GM18511 (cell line): ENCODE measurements at regions not wholly inside any gene's neighbourhood (a gene's known extent, or its start where the extent isn't known, plus 50 kb on each side); places are given as distances from the start of the nearest gene placed in this dataset.

Experiments used
- ATAC-seq: cut with Tn5 transposase; IDR thresholded peaks from one replicate; pipeline ENCODE4 v1.9.1; 2021; ENCODE audit warnings: mild to moderate bottlenecking, moderate library complexity; ENCODE audit not compliant: unreplicated experiment

DNA sequence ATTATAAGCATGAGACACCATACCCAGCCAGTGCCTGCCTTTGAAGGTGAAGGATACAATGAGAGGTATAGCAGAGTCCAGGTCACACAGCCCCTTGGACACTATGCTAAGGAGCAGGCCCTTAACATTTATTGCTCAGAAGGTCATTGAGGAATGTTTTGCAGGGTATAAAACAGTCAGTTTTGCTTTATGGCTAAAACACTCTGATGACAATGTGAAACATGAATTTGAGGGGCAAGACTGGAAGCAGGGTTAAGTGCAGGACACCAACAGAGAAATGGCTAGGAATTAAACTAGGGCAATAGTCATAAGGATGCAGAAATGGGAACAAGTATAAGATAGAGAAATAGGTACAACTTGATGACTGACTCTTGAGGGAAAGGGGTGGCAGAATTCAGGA is 141.1 kb downstream of the METTL4 start:
- no peak for ATAC-seq

DNA sequence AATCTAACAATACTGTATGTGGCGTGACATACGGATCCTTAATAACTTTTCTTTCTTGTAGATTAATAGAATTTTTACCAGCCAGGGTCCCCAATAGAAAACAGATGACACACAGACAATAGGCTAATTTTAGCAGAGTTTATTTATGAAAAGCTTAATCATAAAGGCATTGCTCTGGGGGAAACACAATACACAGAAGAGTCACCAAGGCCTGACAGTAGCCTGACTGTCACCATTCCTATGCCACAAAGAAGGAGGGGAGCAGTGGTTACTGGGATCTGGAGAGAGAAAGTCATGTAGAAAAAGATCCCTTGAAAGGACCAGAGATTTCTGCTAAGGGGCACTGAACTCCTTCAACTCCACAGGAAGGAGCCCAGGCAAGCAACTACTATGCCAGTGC is 139.5 kb downstream of the METTL4 start:
- no peak for ATAC-seq

- no peak for ATAC-seq
These were observed 137.9 kb downstream of the METTL4 start for GRCh38 chr18:2433366-2433765.

GRCh38 chr18:2441544-2441943 is 129.8 kb downstream of the METTL4 start:
- ATAC-seq: no peak

DNA sequence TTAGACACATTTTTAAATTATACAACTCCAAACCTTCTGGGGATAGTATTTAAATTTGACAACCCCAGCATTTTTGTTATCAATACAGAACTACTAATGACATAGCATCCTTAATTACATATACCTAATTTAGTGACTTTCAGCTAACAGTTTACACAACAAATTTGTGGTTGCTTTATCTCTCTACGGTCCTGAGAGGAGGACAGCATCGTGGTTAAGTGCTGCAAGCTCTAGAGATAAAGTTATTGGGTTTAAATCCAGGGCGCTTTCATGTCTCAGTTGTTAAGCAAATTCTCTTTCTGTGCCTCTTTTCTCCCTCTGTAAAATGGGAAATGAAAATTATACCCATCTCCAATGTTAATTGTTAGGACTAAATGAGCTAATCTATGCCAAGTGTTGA is 129.3 kb downstream of the METTL4 start:
- ATAC-seq: no peak

- no peak for ATAC-seq
These were observed 128.5 kb downstream of the METTL4 start for GRCh38 chr18:2442726-2443275.

DNA sequence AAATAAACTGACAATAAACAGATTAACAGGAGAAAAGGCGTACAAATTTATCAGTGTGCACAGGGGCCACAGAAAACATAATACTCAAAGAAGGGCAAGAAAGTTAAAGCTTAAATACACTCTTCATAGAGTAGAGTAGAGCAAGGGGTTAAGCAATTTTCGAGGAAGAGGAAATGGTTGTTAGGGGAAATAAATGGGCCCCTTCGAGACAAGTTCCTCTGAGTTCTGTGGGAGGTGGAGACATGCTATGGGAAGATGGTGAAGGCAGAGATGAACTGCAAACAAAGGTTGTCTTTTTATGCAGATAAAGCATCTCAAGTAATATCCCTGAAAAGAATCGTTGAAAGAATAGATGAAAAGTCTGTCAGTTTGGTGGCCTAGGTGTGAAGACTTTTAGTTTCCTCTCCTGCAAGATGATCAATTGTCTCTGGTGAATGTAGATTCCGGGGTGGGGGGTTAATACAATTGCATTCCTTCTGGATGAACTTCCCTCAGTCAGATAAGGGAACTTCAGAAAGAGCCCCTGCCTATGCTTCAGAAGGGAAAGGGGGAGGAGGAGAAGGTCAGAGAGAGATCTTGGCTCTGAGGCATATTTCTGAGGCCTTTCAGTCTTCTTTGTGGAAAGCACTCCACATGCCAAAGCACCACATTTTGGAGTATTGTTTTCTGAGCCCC is 127.0 kb downstream of the METTL4 start:
- no peak for ATAC-seq

GRCh38 chr18:2448565-2449151 is 122.6 kb downstream of the METTL4 start:
- ATAC-seq: no peak

GRCh38 chr18:2451556-2451955 is 119.7 kb downstream of the METTL4 start:
- ATAC-seq: no peak

DNA sequence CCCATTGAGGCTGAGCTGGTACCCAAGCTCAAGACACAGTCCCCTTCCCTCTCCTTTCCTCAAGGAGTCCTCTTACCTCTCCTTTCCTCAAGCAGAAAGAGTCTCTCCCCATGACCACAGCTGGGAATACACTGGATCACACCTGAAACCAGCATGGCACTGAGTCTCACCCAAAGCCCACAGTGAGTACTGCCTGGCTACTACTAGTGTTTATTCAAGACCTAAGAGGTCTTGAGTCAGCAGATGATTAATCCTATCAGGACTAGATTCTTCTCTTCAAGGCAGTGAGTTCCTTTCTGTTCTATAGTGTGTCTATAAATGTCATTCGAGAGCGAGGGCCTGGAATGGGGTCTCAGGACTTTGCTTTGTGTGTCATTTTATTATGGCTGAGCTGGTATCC is 111.4 kb downstream of the METTL4 start:
- no peak for ATAC-seq

DNA sequence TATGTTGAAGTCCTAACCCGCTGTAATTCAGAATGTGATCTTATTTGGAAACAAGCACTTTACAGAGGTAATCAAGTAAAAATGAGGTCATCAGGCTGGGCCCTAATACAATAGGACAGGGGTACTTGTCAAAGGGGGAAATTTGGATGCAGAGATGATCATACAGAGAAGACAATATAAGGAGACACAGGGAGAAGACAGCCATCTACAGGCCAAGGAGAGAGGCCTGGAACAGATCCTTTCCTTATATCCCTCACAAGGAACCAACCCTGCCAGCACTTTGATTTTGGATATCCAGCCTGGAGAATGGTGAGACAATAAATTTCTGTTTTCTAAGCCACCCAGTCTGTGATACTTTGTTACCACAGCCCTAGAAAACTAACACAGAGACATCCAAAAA is 104.3 kb downstream of the METTL4 start:
- ATAC-seq: no peak

GRCh38 chr18:2468051-2468450 is 103.3 kb downstream of the METTL4 start:
- ATAC-seq: no peak

- ATAC-seq: no peak
These were observed 99.8 kb downstream of the METTL4 start for GRCh38 chr18:2471523-2471922.

GRCh38 chr18:2478662-2479061 is 92.6 kb downstream of the METTL4 start:
- ATAC-seq: no peak

GRCh38 chr18:2480536-2480935 is 90.8 kb downstream of the METTL4 start:
- no peak for ATAC-seq

GRCh38 chr18:2482706-2483475 is 88.4 kb downstream of the METTL4 start:
- no peak for ATAC-seq

- no peak for ATAC-seq
These were observed 85.3 kb downstream of the METTL4 start for GRCh38 chr18:2485983-2486382.

GRCh38 chr18:2486426-2486825 is 84.9 kb downstream of the METTL4 start:
- ATAC-seq: no peak
